Caco-2 (cell line): ENCODE measurements at regions not wholly inside any gene's neighbourhood (a gene's known extent, or its start where the extent isn't known, plus 50 kb on each side); places are given as distances from the start of the nearest gene placed in this dataset.
A peak's percentile ranks its signal among the peaks of the same experiment; 100 is the strongest.

ENCODE experiments used
- BruUV-seq: library from RNA; stranded (reverse); fragments of 400-500 nt; replicated peaks from 2 replicates; lab custom pipeline; 2021; lab: Mats Ljungman, UMichigan
- CTCF ChIA-PET: fragments of 300-600 bp; sonication (Branson Sonifier 250); formaldehyde crosslinking; loops from one replicate; lab custom pipeline; 2022; ENCODE audit warnings: antibody characterized with exemption; lab: Charles Lee
- POLR2A ChIA-PET: fragments of 300-600 bp; sonication (Branson Sonifier 250); formaldehyde crosslinking; loops from one replicate; lab custom pipeline; 2022; ENCODE audit warnings: antibody characterized with exemption; lab: Charles Lee
- DNase-seq, 2 experiments: peaks; one replicate each; pipeline versions ENCODE4 v3.0.0 to v3.0.0-alpha.2; 2020 to 2022
- H3K27me3 ChIP-seq: replicated peaks from 2 replicates; pipeline ENCODE4 v1.6.0; 2011; ENCODE audit warnings: low read length; ENCODE audit not compliant: control insufficient read depth, insufficient read depth
- H3K36me3 ChIP-seq: 2 replicates; pipeline ENCODE4 v1.5.1; 2011; ENCODE audit warnings: low read length; ENCODE audit not compliant: control insufficient read depth, insufficient read depth
- H3K4me1 ChIP-seq: fragments of 250-450 bp; sonication (Bioruptor Pico); 2 replicates; pipeline ENCODE4 v1.5.1; 2020; ENCODE audit warnings: mild to moderate bottlenecking
- H3K4me3 ChIP-seq: 2 replicates; pipeline ENCODE4 v1.5.1; 2011; ENCODE audit warnings: low read depth, mild to moderate bottlenecking, control low read depth, low read length
- H3K9me3 ChIP-seq: fragments of 250-450 bp; sonication (Bioruptor Pico); 2 replicates; pipeline ENCODE4 v1.5.1; 2020; ENCODE audit warnings: mild to moderate bottlenecking, moderate library complexity
- H3K27ac Mint-ChIP-seq: one replicate; pipeline ENCODE4 v1.8.0; 2022; ENCODE audit warnings: mixed read lengths; ENCODE audit not compliant: unreplicated experiment
- H3K27me3 Mint-ChIP-seq: one replicate; pipeline ENCODE4 v1.8.0; 2022; ENCODE audit warnings: mixed read lengths; ENCODE audit not compliant: insufficient read depth, unreplicated experiment
- H3K36me3 Mint-ChIP-seq: one replicate; pipeline ENCODE4 v1.8.0; 2022; ENCODE audit warnings: mild to moderate bottlenecking, mixed read lengths; ENCODE audit not compliant: insufficient read depth, unreplicated experiment
- H3K4me1 Mint-ChIP-seq: one replicate; pipeline ENCODE4 v1.8.0; 2022; ENCODE audit warnings: low read depth, mixed read lengths; ENCODE audit not compliant: unreplicated experiment
- H3K4me3 Mint-ChIP-seq: one replicate; pipeline ENCODE4 v1.8.0; 2022; ENCODE audit warnings: mild to moderate bottlenecking, moderate library complexity, mixed read lengths; ENCODE audit not compliant: unreplicated experiment
- H3K9me3 Mint-ChIP-seq: one replicate; pipeline ENCODE4 v1.8.0; 2022; ENCODE audit warnings: mixed read lengths; ENCODE audit not compliant: unreplicated experiment
- intact Hi-C: fragments of 100-400 bp; cut with micrococcal nuclease; formaldehyde crosslinking; loops from one replicate; pipeline ENCODE4 v1.10.0; 2022; ENCODE audit not compliant: unreplicated experiment
- TF ChIP-seq, protein P1 (sequence below), 2 experiments: fragments of 200-600 bp in 1 of 2; IDR thresholded peaks; 1 replicate in 1 of 2; 2 replicates in 1 of 2; pipeline versions ENCODE4 v1.5.1 to v1.8.0; 2011 to 2022; ENCODE audit warnings: antibody characterized with exemption in 1 of 2, control low read depth in 1 of 2, inconsistent platforms in 1 of 2, low read depth in 1 of 2, low read length in 1 of 2, mild to moderate bottlenecking in 1 of 2, moderate library complexity in 1 of 2; ENCODE audit not compliant: insufficient read depth in 1 of 2, severe bottlenecking in 1 of 2, unreplicated experiment in 1 of 2

DNA sequence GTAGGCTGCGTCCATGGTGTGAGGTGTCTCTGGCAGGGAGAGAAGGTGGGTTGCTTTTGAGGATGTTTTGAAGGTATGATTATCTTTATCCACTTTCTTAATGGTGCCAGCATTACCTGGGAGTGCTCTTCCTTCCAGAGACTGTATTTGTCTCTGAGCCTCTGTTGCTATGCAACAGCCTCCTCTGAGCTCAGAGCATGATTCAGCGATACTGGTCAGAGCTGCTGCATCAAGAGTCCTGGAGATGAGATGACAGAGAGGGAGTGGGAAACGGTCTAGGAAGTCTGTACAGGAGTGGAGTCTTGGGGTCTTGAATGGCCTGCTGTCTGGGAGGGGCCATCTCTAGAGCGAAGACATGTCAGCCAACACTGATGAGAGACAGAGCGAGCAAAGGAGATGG, 104.4 kb upstream of the RAB40AL start:
- Histone ChIP-seq H3K4me1 (no peaks in the 10 kb centered on the region), H3K9me3 (no peaks in the 10 kb centered on the region), H3K4me3 (no peak overlapping the region), H3K27me3 (no peaks in the 10 kb centered on the region), H3K36me3 (no peaks in the 10 kb centered on the region)
- ChIA-PET CTCF (no interaction called here), POLR2A (no interaction called here)
- Mint-ChIP-seq H3K27me3 (no peaks in the 10 kb centered on the region), H3K9me3 (no peaks in the 10 kb centered on the region), H3K36me3 (no peaks in the 10 kb centered on the region), H3K4me1 (peaks cover 7% of the 10 kb centered on the region), H3K27ac (peak overlapping the region; percentile 92), H3K4me3 (no peak overlapping the region)
- no TSS peak for BruUV-seq
- intact Hi-C loops: no loop called here
- TF ChIP-seq, protein P1, sequence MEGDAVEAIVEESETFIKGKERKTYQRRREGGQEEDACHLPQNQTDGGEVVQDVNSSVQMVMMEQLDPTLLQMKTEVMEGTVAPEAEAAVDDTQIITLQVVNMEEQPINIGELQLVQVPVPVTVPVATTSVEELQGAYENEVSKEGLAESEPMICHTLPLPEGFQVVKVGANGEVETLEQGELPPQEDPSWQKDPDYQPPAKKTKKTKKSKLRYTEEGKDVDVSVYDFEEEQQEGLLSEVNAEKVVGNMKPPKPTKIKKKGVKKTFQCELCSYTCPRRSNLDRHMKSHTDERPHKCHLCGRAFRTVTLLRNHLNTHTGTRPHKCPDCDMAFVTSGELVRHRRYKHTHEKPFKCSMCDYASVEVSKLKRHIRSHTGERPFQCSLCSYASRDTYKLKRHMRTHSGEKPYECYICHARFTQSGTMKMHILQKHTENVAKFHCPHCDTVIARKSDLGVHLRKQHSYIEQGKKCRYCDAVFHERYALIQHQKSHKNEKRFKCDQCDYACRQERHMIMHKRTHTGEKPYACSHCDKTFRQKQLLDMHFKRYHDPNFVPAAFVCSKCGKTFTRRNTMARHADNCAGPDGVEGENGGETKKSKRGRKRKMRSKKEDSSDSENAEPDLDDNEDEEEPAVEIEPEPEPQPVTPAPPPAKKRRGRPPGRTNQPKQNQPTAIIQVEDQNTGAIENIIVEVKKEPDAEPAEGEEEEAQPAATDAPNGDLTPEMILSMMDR (IDR thresholded peaks at IDR 0.05; ENCODE audit: insufficient read depth in 1 of 2, low read depth in 1 of 2, low read length in 1 of 2, severe bottlenecking in 1 of 2, unreplicated experiment in 1 of 2): no peak
- DNase-seq: peak in 1 of 2 experiments; percentile 1

GRCh38 chrX:102833136-102833535, 103.9 kb upstream of the RAB40AL start:
- intact Hi-C loops: no loop called here
- Mint-ChIP-seq H3K27ac (peak overlapping the region; percentile 92), H3K9me3 (no peaks in the 10 kb centered on the region), H3K36me3 (no peaks in the 10 kb centered on the region), H3K4me1 (peaks cover 7% of the 10 kb centered on the region), H3K4me3 (no peak overlapping the region), H3K27me3 (no peaks in the 10 kb centered on the region)
- Histone ChIP-seq H3K27me3 (no peaks in the 10 kb centered on the region), H3K36me3 (no peaks in the 10 kb centered on the region), H3K4me3 (no peak overlapping the region), H3K9me3 (no peaks in the 10 kb centered on the region), H3K4me1 (no peaks in the 10 kb centered on the region)
- TF ChIP-seq, protein P1 (IDR thresholded peaks at IDR 0.05; ENCODE audit: insufficient read depth in 1 of 2, low read depth in 1 of 2, low read length in 1 of 2, severe bottlenecking in 1 of 2, unreplicated experiment in 1 of 2): no peak
- peak in 1 of 2 experiments; percentile 0 for DNase-seq
- ChIA-PET POLR2A (no interaction called here), CTCF (no interaction called here)
- no TSS peak for BruUV-seq

DNA sequence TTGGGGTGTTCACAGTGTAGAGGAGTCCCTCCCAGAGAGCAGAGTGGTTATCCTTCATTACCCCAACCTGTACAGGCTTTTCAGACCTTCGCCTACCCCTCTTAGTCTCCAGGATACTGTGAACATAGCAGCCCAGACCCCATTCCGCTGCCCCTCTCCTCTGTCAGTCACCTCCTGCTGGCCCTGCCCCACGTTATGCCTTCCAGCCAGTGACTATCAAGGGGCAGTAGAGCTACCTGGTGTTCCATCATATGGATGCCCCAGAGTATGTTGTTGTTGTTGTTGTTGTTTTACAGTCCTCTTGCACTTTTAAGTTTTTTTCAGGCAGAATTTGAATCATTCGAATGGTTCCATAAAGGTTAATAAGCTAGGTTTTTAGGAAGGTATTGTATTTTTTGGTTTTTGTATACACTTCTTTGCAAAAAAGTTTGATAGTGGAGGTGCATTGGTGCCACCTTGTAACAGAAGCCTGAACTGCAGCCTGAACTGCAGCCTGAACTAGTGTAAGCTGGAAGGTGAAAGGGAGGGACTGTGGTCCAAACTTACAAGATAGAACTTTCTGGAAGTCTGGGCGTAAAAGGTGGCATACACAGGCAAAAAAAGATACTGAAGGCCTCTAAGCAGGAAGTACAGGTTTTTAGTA, 101.4 kb upstream of the RAB40AL start:
- H3K4me1 Mint-ChIP-seq: peaks cover 7% of the 10 kb centered on the region
- BruUV-seq: no TSS peak
- peak in 1 of 2 experiments; percentile 22 for DNase-seq
- Histone ChIP-seq H3K4me3 (no peak overlapping the region), H3K4me1 (no peaks in the 10 kb centered on the region), H3K9me3 (no peaks in the 10 kb centered on the region), H3K27me3 (no peaks in the 10 kb centered on the region), H3K36me3 (no peaks in the 10 kb centered on the region)
- no peak overlapping the region for H3K27ac Mint-ChIP-seq
- no peaks in the 10 kb centered on the region for H3K9me3 Mint-ChIP-seq
- ChIA-PET POLR2A (no interaction called here), CTCF (interaction anchor here (0.8 to 1.0 kb wide), 3 partner anchors 65 to 236 kb away, joined by 3 to 4 read pairs (median 3); partner anchors contain the start of gene ARMCX5)
- intact Hi-C loops: loop anchor here (1.0 kb wide), 2 partner anchors 122 to 192 kb away; no protein-coding TSS in a partner anchor
- TF ChIP-seq, protein P1 (IDR thresholded peaks at IDR 0.05; ENCODE audit: insufficient read depth in 1 of 2, low read depth in 1 of 2, low read length in 1 of 2, severe bottlenecking in 1 of 2, unreplicated experiment in 1 of 2): peak; percentile 44 to 55
- H3K4me3 Mint-ChIP-seq: no peak overlapping the region
- H3K36me3 Mint-ChIP-seq: no peaks in the 10 kb centered on the region
- no peaks in the 10 kb centered on the region for H3K27me3 Mint-ChIP-seq
